ENCODE measurements at regions not wholly inside any gene's neighbourhood (a gene's known extent, or its start where the extent isn't known, plus 50 kb on each side); places are given as distances from the start of the nearest gene placed in this dataset.

DNA sequence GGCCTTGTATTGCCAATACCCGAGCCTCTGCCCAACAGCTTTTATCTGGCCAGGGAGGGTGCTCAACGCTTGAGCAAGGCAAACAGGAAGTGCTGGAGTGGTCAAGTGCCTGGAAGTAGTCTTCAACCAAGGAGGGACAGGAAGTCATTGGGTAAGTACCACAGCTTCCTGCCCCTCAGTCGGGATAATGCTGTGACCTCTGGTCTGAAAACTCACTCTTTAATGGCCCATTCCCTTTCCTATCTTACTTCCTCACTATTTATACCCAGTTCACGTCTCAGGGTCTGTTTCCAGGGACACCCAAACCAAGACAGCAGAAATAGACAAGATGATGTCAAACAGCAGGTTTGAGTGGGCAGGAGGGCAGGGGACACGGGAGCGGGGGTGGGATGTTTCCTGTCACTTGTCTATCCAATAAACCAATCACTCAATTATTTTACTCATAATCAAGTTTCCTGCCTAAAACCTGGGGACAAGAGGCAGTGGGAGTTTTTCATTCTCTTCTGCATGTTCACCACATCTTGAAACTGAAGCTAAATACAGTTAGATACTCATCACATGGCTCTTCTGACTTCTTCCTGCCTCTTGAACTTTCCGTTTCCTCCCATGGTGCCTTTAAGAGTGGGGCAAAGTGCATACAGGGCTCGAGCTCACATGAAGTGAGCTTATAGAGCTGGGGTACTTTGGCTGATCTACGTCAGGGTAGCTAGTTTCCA is 68.9 kb upstream of the CAB39 start:
- peak; percentile 5 to 23 for DNase-seq

GRCh38 chr2:230644356-230644935 is 68.2 kb upstream of the CAB39 start:
- no peak for DNase-seq

- no peak for DNase-seq
Observed at GRCh38 chr2:230648356-230648755, 64.3 kb upstream of the CAB39 start.

DNA sequence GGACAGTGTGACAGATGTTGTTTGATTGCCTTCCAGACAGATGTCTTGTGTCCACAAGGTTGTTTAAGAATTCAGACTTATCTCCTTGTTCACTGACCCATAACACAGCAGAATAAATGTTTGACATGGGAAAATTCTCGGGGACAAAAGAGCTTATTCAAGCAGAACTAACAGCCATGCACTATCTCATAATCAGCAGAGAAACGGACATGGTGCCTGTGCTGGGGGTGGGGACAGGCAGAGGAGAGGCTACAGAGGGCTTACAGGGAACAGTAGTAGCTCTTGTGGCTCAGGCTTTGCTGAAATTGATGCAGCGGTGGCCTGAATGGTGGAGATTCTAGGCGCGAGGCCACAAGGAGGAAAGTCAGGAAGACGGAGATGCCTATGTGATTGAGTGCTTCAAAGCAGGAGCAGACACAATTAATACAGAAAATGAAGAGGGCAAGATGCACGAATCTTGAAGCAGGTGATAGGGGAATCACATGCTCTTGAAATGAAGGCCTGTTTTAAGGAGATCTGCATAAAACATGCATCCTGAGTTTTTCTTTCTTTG is 62.0 kb upstream of the CAB39 start:
- no peak for DNase-seq

GRCh38 chr2:230654057-230654456 is 58.6 kb upstream of the CAB39 start:
- no peak for DNase-seq

DNA sequence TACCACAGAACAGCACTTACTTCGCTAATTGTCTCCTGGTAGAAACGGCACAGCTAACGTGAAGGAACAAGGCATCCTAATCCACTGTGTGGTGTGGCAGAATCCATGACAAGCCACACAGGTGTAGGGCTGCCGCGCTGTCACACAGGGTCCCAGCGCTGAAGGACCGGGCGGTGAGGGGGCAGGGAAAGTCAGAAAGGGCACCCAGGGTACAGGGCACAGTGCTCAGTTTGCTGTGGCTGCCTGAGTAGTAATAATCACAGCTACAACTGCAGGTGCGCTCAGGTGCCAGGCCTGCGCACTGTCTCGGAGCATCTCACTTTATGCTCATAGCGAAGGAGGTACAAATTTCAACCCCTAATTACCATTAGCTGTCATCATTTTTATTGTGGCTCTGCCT is 55.2 kb upstream of the CAB39 start:
- no peak for DNase-seq

DNA sequence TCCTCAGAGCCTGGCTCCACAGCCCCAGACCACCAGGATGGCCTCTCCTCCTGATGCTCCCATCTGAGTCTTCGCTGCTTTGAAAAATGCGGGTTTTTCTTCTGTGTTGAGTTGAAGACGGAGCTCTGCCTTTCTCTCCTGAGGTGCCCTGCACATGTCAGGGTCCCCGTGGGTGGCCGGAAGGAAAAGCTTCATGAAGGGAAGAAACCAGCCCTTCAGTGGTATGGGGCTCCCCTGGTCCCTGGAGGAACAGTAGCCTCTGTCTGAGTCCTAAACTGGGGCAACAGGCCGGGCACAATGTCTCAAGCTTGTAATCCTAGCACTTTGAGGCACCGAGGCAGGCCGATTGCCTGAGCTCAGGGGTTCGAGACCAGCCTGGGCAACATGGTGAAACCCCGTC is 54.7 kb upstream of the CAB39 start:
- no peak for DNase-seq

- no peak for DNase-seq
Observed at GRCh38 chr2:230658577-230658876, 54.1 kb upstream of the CAB39 start.

GRCh38 chr2:230658877-230659652 is 53.6 kb upstream of the CAB39 start:
- DNase-seq = no peak

- DNase-seq = peak; percentile 14 to 50
Observed at GRCh38 chr2:230660294-230661060, 52.2 kb upstream of the CAB39 start.

DNA sequence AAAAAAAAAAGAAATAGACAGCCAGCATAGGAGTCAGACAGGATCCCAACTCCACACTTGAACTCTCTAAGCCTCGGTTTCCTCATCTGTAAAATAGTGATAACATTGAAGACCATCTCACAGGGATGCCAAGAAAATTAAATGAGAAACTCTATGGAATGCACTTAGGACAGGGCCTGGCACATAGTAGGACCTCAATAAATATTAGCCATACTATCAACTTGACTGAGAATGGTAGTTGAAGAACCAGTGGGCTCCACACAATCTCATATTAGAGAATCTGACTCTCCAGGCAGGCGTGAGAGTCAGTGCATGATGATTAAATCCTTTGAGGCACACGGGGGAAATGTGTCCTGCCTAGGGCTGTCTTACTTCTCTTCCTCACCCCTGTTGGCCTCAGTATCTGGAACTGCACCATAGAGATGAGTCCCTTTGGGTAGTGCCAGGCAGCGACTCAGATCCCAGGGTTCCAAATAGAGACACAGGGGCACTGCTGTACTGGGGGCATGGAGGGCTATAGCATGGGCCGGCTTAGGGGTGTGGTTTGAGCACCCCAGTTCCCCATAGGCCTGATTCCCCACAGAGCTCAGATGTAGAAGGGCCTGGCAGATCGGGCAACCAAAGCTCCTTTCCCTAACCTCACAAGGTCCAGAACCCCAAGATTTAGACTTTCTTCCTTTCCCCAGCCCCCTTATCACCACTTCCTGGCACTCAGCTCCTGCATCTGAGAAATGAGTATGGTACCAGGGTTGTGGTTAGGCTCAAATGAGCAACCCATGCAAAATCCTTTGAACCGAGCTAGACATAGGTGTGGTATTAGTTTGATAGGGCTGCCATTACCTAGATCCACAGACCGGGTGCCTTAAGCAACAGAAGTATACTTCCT is 51.3 kb upstream of the CAB39 start:
- no peak for DNase-seq
